GM23338 (cell line): ENCODE measurements at regions not wholly inside any gene's neighbourhood (a gene's known extent, or its start where the extent isn't known, plus 50 kb on each side); places are given as distances from the start of the nearest gene placed in this dataset.
"Not testable (repeated sequence)": the region's sequence is repeated elsewhere in the genome, so short reads cannot be mapped to it uniquely, and the experiment has no call there.

Experiments
- ATAC-seq: fragments of 200-7000 bp; cut with Tn5 transposase; 3 replicates; pipeline ENCODE4 v1.9.1; 2020
- DNase-seq: peaks from one replicate; pipeline ENCODE4 v3.0.0-alpha.2; 2015; ENCODE audit warnings: low spot score
- H2AFZ ChIP-seq: fragments of 200-600 bp; sonication (generic); 2 replicates; pipeline ENCODE4 v1.8.0; 2016; ENCODE audit warnings: antibody characterized with exemption, mild to moderate bottlenecking, moderate library complexity
- H3F3A ChIP-seq: fragments of 200-600 bp; sonication (generic); replicated peaks from 2 replicates; pipeline ENCODE4 v1.8.0; 2017; ENCODE audit warnings: antibody characterized with exemption, mixed run types, low read depth
- H3K27ac ChIP-seq: fragments of 200-600 bp; sonication (generic); 2 replicates; pipeline ENCODE4 v1.6.1; 2016; ENCODE audit warnings: low read depth
- H3K27me3 ChIP-seq: fragments of 200-600 bp; sonication (generic); 2 replicates; pipeline ENCODE4 v1.8.0; 2016; ENCODE audit warnings: mild to moderate bottlenecking, mixed run types, moderate library complexity; ENCODE audit not compliant: insufficient read depth
- H3K36me3 ChIP-seq: fragments of 200-600 bp; sonication (generic); 2 replicates; pipeline ENCODE4 v1.8.0; 2016; ENCODE audit warnings: mild to moderate bottlenecking; ENCODE audit not compliant: insufficient read depth
- H3K4me1 ChIP-seq: fragments of 200-600 bp; sonication (generic); 2 replicates; pipeline ENCODE4 v1.8.0; 2016; ENCODE audit warnings: mild to moderate bottlenecking, moderate library complexity; ENCODE audit not compliant: insufficient read depth
- H3K4me2 ChIP-seq: fragments of 200-600 bp; sonication (generic); 2 replicates; pipeline ENCODE4 v1.7.1; 2017; ENCODE audit warnings: mixed run types
- H3K4me3 ChIP-seq: fragments of 200-600 bp; sonication (generic); 2 replicates; pipeline ENCODE4 v1.6.1; 2016; ENCODE audit warnings: mixed run types
- H3K79me2 ChIP-seq: fragments of 200-600 bp; sonication (generic); replicated peaks from 2 replicates; pipeline ENCODE4 v1.8.0; 2017; ENCODE audit warnings: mild to moderate bottlenecking; ENCODE audit not compliant: insufficient read depth
- H3K9me2 ChIP-seq: fragments of 200-600 bp; sonication (generic); 2 replicates; pipeline ENCODE4 v1.8.0; 2017; ENCODE audit not compliant: insufficient read depth
- H4K20me1 ChIP-seq: fragments of 200-600 bp; sonication (generic); replicated peaks from 2 replicates; pipeline ENCODE4 v1.8.0; 2017; ENCODE audit warnings: mild to moderate bottlenecking; ENCODE audit not compliant: insufficient read depth
- H3K27ac Mint-ChIP-seq: 2 replicates; pipeline ENCODE4 v1.8.0; 2020; ENCODE audit warnings: inconsistent platforms, mild to moderate bottlenecking, moderate library complexity, mixed read lengths
- H3K27me3 Mint-ChIP-seq: 3 replicates; pipeline ENCODE4 v1.8.0; 2022; ENCODE audit warnings: low read depth, mild to moderate bottlenecking, moderate library complexity, mixed read lengths, inconsistent platforms; ENCODE audit not compliant: insufficient read depth, poor library complexity
- H3K36me3 Mint-ChIP-seq: 3 replicates; pipeline ENCODE4 v1.8.0; 2021; ENCODE audit warnings: low read depth, mild to moderate bottlenecking, inconsistent platforms, moderate library complexity, mixed read lengths
- H3K4me1 Mint-ChIP-seq: 3 replicates; pipeline ENCODE4 v1.8.0; 2020; ENCODE audit warnings: mild to moderate bottlenecking, inconsistent platforms, mixed read lengths
- H3K4me3 Mint-ChIP-seq: 3 replicates; pipeline ENCODE4 v1.8.0; 2021; ENCODE audit warnings: moderate library complexity, mild to moderate bottlenecking, inconsistent platforms, mixed read lengths
- H3K9me3 Mint-ChIP-seq: 3 replicates; pipeline ENCODE4 v1.8.0; 2020; ENCODE audit warnings: moderate library complexity, mild to moderate bottlenecking, inconsistent platforms, mixed read lengths
- CREB1 ChIP-seq: fragments of 250-450 bp; sonication (Bioruptor Pico); IDR thresholded peaks from 2 replicates; pipeline ENCODE4 v1.5.0; 2020; ENCODE audit warnings: low read depth, mild to moderate bottlenecking, moderate library complexity
- CTCF ChIP-seq, 2 experiments: fragments of 200-600 bp in 1 of 2; sonication (generic) in 1 of 2; conservative IDR thresholded peaks; 2 replicates each; pipeline versions ENCODE4 v1.5.1 to v1.6.1; 2016 to 2017; ENCODE audit warnings: antibody characterized with exemption in 2 of 2, low read depth in 2 of 2, mild to moderate bottlenecking in 2 of 2, moderate library complexity in 1 of 2
- ETS1 ChIP-seq: IDR thresholded peaks from 2 replicates; pipeline ENCODE4 v1.6.1; 2016; ENCODE audit warnings: antibody characterized with exemption
- JUNB ChIP-seq: IDR thresholded peaks from one replicate; pipeline ENCODE4 v1.6.1; 2016; ENCODE audit warnings: antibody characterized with exemption; ENCODE audit not compliant: unreplicated experiment
- REST ChIP-seq: IDR thresholded peaks from one replicate; pipeline ENCODE4 v1.6.1; 2018; ENCODE audit warnings: antibody characterized with exemption; ENCODE audit not compliant: unreplicated experiment
- ZNF114 ChIP-seq: fragments of 250-450 bp; sonication (Bioruptor Pico); IDR thresholded peaks from 2 replicates; pipeline ENCODE4 v1.5.0; 2020; ENCODE audit warnings: mild to moderate bottlenecking, moderate library complexity
- ZNF462 ChIP-seq: fragments of 250-450 bp; sonication (Bioruptor Pico); IDR thresholded peaks from 2 replicates; pipeline ENCODE4 v1.5.0; 2020; ENCODE audit warnings: mild to moderate bottlenecking, moderate library complexity

- H3K36me3 Mint-ChIP-seq = no peaks in the 10 kb centered on the region
- Histone ChIP-seq H3F3A (no peaks in the 10 kb centered on the region), H3K27me3 (no peaks in the 10 kb centered on the region), H3K9me2 (no peaks in the 10 kb centered on the region), H3K4me2 (no peak overlapping the region), H3K27ac (no peak overlapping the region), H3K4me1 (no peaks in the 10 kb centered on the region), H3K4me3 (no peak overlapping the region), H2AFZ (no peak overlapping the region), H3K79me2 (no peaks in the 10 kb centered on the region), H3K36me3 (no peaks in the 10 kb centered on the region), H4K20me1 (no peaks in the 10 kb centered on the region)
- no peaks in the 10 kb centered on the region for H3K4me1 Mint-ChIP-seq
- DNase-seq = no peak
- H3K4me3 Mint-ChIP-seq = no peak overlapping the region
- H3K27me3 Mint-ChIP-seq = peaks cover 1% of the 10 kb centered on the region
- no peak overlapping the region for H3K27ac Mint-ChIP-seq
- TF ChIP-seq CREB1 (CRISPR knock-in tag) (no peak), CTCF (conservative IDR thresholded peaks at IDR 0.05; ENCODE audit: low read depth in 2 of 2) (no peak), ETS1 (no peak), REST (no peak), JUNB (no peak), ZNF114 (CRISPR knock-in tag) (no peak), ZNF462 (CRISPR knock-in tag) (no peak)
- no peak for ATAC-seq
- H3K9me3 Mint-ChIP-seq = peaks cover 42% of the 10 kb centered on the region
Observed at GRCh38 chrY:12296460-12296859, 404.6 kb upstream of the USP9Y start.

GRCh38 chrY:12299796-12300195 lies 401.2 kb upstream of the USP9Y start:
- H3K9me3 Mint-ChIP-seq = peaks cover 51% of the 10 kb centered on the region
- H4K20me1 ChIP-seq, H3K4me2 ChIP-seq, H3K27me3 Mint-ChIP-seq, DNase-seq, H3K27ac ChIP-seq, H3K79me2 ChIP-seq, H3K4me1 Mint-ChIP-seq, H3K4me3 ChIP-seq, H3K27me3 ChIP-seq, H3K27ac Mint-ChIP-seq, H3K4me1 ChIP-seq, ATAC-seq, H3K36me3 ChIP-seq, H3K36me3 Mint-ChIP-seq, H3K9me2 ChIP-seq, H2AFZ ChIP-seq, H3F3A ChIP-seq, H3K4me3 Mint-ChIP-seq: not testable (repeated sequence)
